DOHH2 (cell line): ENCODE measurements at regions not wholly inside any gene's neighbourhood (a gene's known extent, or its start where the extent isn't known, plus 50 kb on each side); places are given as distances from the start of the nearest gene placed in this dataset.

Source experiments
- H3F3A ChIP-seq: fragments of 200-600 bp; sonication (generic), shearing (Covaris generic); 2 replicates; pipeline ENCODE4 v1.6.0; 2016; ENCODE audit warnings: antibody characterized with exemption, mild to moderate bottlenecking; ENCODE audit not compliant: control insufficient read depth, insufficient read depth
- H3K27ac ChIP-seq: fragments of 200-600 bp; sonication (generic); 2 replicates; pipeline ENCODE4 v1.5.1; 2014; ENCODE audit warnings: low read depth, mild to moderate bottlenecking, low read length, moderate library complexity
- H3K27me3 ChIP-seq: fragments of 200-600 bp; sonication (generic); 2 replicates; pipeline ENCODE4 v1.6.1; 2014; ENCODE audit warnings: mild to moderate bottlenecking, low read length, mixed read lengths; ENCODE audit not compliant: control insufficient read depth
- H3K36me3 ChIP-seq: fragments of 200-600 bp; sonication (generic); 2 replicates; pipeline ENCODE4 v1.6.1; 2014; ENCODE audit warnings: mild to moderate bottlenecking, low read length, moderate library complexity, mixed read lengths; ENCODE audit not compliant: control insufficient read depth
- H3K4me1 ChIP-seq: fragments of 200-600 bp; sonication (generic); 2 replicates; pipeline ENCODE4 v1.6.1; 2014; ENCODE audit warnings: mild to moderate bottlenecking, low read length, mixed read lengths; ENCODE audit not compliant: control insufficient read depth
- H3K4me2 ChIP-seq: fragments of 200-600 bp; sonication (generic); 2 replicates; pipeline ENCODE4 v1.6.0; 2014; ENCODE audit warnings: mild to moderate bottlenecking, low read length, moderate library complexity
- H3K4me3 ChIP-seq: fragments of 200-600 bp; sonication (generic); 2 replicates; pipeline ENCODE4 v1.5.1; 2014; ENCODE audit warnings: mild to moderate bottlenecking, low read length, mixed read lengths
- H3K79me2 ChIP-seq: fragments of 200-600 bp; sonication (generic); 2 replicates; pipeline ENCODE4 v1.6.1; 2014; ENCODE audit warnings: mild to moderate bottlenecking, low read length, mixed read lengths; ENCODE audit not compliant: control insufficient read depth
- H3K9me2 ChIP-seq: fragments of 200-600 bp; sonication (generic); replicated peaks from 2 replicates; pipeline ENCODE4 v1.6.1; 2014; ENCODE audit warnings: mild to moderate bottlenecking, low read length, mixed read lengths; ENCODE audit not compliant: control insufficient read depth
- H3K9me3 ChIP-seq: fragments of 200-600 bp; sonication (generic); 2 replicates; pipeline ENCODE4 v1.6.1; 2014; ENCODE audit warnings: antibody characterized with exemption, low read length, mixed read lengths; ENCODE audit not compliant: control insufficient read depth, insufficient read depth
- H4K20me1 ChIP-seq: fragments of 200-600 bp; sonication (generic); 2 replicates; pipeline ENCODE4 v1.6.0; 2014; ENCODE audit warnings: low read depth, mild to moderate bottlenecking, antibody characterized with exemption, low read length, moderate library complexity; ENCODE audit not compliant: control insufficient read depth, insufficient read depth
- EZH2phosphoT487 ChIP-seq: fragments of 200-600 bp; sonication (generic); IDR thresholded peaks from 2 replicates; pipeline ENCODE4 v1.6.1; 2017; ENCODE audit warnings: borderline replicate concordance, mild to moderate bottlenecking, antibody characterized with exemption, low read length, moderate library complexity, mixed read lengths
- TF ChIP-seq, protein P1 (sequence below): fragments of 200-600 bp; sonication (generic); IDR thresholded peaks from one replicate; pipeline ENCODE4 v1.5.1; 2014; ENCODE audit warnings: antibody characterized with exemption, mild to moderate bottlenecking, low read depth, low read length; ENCODE audit not compliant: poor library complexity, severe bottlenecking

DNA sequence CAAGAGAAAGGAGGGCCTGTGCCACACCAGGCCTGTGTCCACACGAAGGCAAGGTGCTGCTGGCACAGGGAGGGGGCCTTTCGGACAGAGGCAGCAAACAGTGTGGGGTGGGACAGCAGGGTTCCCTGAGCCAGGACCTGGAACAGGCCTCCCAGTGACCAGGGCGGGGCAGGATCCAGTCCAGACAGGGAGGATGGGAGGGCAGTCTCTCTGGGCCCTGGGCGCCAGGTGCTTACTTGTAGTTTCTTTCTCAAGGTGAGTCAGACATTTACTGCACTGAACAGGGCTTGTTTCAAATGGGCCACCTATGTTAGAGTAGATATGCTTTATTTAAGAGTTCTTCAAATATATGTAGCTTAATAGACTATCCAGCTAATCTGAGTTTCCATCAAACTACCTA is 52.8 kb upstream of the STUM start:
- Histone ChIP-seq H3K9me3 (no peaks in the 10 kb centered on the region), H3K9me2 (no peaks in the 10 kb centered on the region), H3K4me2 (no peak overlapping the region), H3K79me2 (no peaks in the 10 kb centered on the region), H3K4me3 (no peak overlapping the region), H3K27ac (no peak overlapping the region), H3K36me3 (no peaks in the 10 kb centered on the region), H4K20me1 (no peaks in the 10 kb centered on the region), H3F3A (no peaks in the 10 kb centered on the region), H3K27me3 (no peaks in the 10 kb centered on the region), H3K4me1 (peaks cover 14% of the 10 kb centered on the region)
- TF ChIP-seq, protein P1, sequence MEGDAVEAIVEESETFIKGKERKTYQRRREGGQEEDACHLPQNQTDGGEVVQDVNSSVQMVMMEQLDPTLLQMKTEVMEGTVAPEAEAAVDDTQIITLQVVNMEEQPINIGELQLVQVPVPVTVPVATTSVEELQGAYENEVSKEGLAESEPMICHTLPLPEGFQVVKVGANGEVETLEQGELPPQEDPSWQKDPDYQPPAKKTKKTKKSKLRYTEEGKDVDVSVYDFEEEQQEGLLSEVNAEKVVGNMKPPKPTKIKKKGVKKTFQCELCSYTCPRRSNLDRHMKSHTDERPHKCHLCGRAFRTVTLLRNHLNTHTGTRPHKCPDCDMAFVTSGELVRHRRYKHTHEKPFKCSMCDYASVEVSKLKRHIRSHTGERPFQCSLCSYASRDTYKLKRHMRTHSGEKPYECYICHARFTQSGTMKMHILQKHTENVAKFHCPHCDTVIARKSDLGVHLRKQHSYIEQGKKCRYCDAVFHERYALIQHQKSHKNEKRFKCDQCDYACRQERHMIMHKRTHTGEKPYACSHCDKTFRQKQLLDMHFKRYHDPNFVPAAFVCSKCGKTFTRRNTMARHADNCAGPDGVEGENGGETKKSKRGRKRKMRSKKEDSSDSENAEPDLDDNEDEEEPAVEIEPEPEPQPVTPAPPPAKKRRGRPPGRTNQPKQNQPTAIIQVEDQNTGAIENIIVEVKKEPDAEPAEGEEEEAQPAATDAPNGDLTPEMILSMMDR, result no peak
- no peak for TF ChIP-seq EZH2phosphoT487

DNA sequence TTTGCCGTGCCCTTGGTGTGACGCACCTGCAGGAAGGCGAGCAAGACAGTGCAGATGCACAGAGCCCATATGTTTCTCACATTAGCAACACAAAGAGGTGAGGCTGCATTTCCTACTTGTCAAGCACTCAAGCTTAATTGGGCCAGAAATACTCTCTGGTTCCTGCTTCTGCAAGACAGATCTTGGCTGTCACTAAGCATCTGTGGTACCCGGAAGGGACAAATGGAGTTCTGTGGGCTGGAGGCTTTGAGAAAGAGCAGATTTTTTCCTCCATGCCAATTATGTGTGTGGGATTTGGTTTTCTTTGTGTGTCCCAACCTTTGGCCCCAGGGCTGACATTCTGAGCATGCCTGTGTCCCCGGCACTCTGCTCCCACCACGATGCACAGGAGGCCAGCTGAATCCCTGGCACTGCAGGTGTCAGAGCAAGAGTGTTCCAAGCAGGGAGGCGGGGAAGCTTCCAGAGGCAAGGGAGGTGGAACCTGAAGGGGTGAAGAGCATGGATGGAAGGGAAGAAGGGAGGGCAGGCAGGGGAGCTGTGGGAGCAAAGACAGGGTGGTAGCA is 52.0 kb upstream of the STUM start:
- no peaks in the 10 kb centered on the region for H3K79me2 ChIP-seq
- no peaks in the 10 kb centered on the region for H3K9me2 ChIP-seq
- H3K4me2 ChIP-seq, result no peak overlapping the region
- H4K20me1 ChIP-seq, result no peaks in the 10 kb centered on the region
- no peaks in the 10 kb centered on the region for H3K36me3 ChIP-seq
- TF ChIP-seq EZH2phosphoT487, result no peak
- TF ChIP-seq, protein P1, result no peak
- H3K27ac ChIP-seq, result no peak overlapping the region
- no peaks in the 10 kb centered on the region for H3K27me3 ChIP-seq
- no peaks in the 10 kb centered on the region for H3K9me3 ChIP-seq
- no peaks in the 10 kb centered on the region for H3F3A ChIP-seq
- no peak overlapping the region for H3K4me3 ChIP-seq
- peaks cover 5% of the 10 kb centered on the region for H3K4me1 ChIP-seq

DNA sequence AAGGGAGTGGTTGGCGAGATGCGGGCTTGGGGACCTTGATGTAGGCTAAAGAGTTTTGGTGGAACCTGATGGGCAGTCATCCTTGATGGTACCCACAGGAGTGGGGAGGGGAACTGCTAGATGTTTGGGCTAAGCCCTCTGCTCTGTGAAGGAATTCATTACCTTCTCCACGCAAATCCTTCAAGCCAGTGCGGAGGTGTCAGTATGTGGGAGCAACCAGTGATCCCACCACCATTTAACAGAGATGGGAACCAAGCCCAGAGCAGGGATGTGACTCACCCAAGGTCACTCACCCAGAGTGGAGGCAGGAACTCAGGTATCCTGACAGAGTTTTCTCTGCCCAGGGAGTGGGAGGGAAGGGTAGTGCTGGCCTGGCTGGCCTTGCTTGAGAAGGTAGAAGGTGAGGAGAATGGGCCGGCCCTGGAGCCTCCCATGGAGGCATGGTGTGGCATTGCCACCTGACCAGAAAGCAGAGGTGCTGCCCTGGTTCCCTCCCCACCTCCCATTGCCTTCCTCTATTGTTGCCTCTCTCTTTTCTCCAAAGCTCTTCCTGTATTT is 51.2 kb upstream of the STUM start:
- Histone ChIP-seq H3K27me3 (no peaks in the 10 kb centered on the region), H3K9me3 (no peaks in the 10 kb centered on the region), H3K27ac (no peak overlapping the region), H3K4me1 (no peaks in the 10 kb centered on the region), H3K4me2 (no peak overlapping the region), H3K79me2 (no peaks in the 10 kb centered on the region), H3K36me3 (no peaks in the 10 kb centered on the region), H3K4me3 (no peak overlapping the region), H3K9me2 (no peaks in the 10 kb centered on the region), H4K20me1 (no peaks in the 10 kb centered on the region), H3F3A (no peaks in the 10 kb centered on the region)
- TF ChIP-seq, protein P1, result no peak
- no peak for TF ChIP-seq EZH2phosphoT487
